SKM-1 treated with dmso at 0.1 percent for 144 hours (cell line): ENCODE measurements at regions not wholly inside any gene's neighbourhood (a gene's known extent, or its start where the extent isn't known, plus 50 kb on each side); places are given as distances from the start of the nearest gene placed in this dataset.

ENCODE experiments used
- DNase-seq: peaks from one replicate; lab custom pipeline; 2025; ENCODE audit not compliant: unreplicated experiment; lab: John Stamatoyannopoulos, UW

DNA sequence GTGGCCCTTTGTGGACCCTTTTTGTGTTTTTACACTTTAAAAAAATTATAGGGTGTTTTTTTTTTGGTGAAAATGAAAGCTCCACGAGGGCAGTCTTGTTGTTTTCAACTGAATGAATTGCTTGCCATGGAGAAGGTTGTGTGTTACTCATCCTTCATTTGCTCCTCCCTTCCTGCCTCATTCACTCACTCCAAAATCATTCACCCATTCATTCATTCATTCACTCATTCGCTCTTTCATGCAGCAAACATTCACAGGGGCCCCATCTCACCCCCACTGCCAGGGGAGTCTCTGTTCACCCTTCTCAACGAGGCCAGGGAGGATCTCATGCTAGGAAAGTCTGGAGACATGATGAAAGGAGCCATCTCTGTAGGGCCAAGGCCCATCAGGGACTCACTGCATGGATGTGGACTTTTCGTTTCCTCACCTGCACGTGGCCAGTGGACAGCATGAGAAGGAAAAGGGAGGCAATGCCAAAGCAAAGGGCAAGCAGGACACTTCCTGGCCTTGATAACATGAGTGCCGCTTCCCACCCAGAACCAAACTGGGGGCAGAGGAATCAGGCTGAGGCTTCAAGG is 62.8 kb upstream of the COL13A1 start:
- DNase-seq: no peak

DNA sequence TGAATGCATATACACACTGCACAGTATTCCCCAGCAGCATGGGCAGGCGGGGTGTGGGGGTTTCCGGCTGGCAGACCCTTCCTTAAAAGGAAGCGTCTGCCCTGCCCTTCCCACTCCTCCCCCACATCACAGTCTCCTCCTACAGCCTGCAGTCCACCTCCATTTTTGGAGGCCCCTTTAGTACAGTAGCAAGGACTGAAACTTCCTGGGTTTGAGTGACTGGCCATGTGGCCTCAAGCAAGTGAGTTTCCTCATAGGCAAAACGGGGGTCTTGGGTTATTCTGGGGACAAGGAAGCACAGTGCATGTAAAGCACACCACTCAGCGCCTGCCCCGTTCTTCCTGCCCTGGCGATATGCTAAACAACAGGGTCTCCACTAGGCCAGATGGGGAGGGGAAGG is 62.1 kb upstream of the COL13A1 start:
- DNase-seq: no peak

DNA sequence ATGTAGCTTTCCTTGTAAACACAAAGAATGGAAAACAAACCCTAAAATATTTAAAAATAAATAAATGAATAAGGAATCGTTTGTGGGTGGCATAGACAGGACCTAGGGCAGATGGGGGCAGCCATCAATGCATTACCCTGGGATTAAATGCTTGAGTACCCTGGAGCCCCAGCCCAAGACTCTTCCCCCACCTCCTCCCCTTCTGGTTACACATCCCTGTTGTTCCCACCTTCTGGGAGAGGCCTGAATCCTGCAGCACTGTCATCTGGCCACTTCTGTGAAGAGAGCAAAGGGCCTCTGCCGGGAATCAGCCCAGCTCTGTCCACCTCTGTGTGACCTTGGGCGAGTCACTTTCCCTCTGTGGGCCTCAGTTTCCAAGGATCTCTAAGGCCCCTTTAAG is 61.6 kb upstream of the COL13A1 start:
- no peak for DNase-seq

DNA sequence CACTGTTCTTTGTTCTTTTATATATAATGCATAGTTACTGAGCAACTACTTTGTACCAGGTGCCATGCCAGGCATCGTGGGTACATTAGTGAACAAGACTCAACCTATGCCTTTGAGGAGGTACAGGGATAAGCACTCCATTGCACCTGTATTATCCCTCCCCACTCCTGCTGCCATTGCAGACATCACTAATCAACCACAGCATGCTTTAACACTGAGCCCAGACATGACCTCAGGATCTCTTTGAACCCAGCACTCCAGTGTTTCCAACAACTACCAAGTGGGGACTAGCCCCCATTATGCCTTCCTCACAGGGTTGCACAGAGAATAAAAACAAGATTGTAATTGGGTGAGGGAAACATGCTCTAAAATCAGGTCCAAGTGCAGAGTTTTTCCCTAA is 60.5 kb upstream of the COL13A1 start:
- no peak for DNase-seq

DNA sequence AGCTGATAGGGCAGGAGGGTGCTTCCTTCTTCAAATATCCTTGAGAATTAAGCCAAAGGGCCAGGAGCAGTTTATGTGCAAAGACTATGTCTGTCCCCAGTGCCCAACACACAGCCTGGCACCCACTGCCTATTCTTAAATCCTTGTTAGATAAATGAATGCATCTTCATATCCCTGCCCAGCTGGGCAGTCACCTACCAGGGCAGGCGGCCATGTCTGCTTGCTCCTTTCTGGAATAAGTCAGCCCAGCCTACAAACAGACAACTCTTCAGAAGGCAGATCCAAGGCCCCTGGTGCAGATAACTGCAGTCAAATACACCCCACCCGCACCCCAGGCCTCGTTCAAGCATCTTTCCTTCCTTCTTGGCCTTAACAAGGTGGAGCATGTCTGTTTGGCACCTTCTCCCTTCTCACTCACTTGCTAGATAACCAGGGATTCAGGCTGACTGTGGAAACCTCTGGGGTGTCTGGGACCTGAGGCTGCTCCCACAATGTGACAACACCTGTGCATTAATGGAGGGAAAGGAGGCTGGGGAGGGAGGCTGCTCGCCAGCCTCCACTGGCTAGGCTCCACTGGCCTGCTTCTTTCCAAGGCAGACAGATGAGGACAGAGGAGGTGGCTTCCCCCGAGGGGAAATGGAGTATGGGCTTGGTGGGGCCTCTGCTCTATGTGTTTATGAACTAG is 59.9 kb upstream of the COL13A1 start:
- DNase-seq: no peak

DNA sequence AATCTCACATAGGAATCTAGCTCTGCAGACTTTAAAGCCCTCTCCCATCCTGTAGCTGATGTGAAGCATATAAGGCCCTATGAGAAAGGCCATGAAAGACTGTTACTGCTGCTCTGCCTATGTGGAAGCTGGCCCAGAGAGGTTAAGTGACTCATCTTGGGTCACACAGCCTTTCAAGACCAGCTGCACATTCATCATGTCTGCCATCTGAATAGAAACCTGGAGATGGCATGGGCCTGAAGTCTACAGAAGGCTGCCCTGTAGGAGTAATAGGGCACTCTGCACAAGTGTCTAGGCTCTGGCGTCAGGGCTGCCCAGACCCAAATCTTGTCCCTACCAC is 59.4 kb upstream of the COL13A1 start:
- DNase-seq: no peak

DNA sequence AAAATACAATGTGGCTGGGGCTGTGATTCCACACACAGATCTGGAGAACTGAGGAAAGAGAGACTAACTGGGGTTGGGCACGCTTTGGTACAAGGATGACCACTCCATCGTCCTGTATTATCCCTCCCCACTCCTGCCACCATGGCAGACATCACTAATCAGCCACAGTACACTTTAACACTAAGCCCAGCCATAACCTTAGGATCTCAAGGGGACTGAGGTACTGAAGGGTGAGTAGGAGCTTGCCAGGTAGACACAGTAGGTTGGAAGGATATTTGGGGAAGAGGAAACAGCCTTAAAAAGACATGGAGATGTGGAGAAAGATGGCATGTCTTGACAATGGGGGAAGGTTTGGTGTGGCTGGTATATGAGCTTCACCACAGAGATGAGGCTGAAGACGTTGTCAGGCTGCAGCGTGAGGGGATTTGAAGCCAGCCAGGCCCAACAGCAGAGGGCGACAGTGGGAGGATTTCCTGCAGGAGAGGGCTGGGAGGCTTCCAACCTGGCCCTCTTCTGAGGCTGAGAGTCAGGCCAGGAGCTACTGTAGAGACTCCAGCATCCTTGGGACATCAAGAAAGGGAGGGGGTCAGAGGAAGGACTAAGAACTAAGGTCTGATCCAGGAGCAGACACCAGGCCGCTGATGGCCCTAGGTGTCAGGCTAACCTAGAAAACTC is 58.6 kb upstream of the COL13A1 start:
- DNase-seq: no peak

DNA sequence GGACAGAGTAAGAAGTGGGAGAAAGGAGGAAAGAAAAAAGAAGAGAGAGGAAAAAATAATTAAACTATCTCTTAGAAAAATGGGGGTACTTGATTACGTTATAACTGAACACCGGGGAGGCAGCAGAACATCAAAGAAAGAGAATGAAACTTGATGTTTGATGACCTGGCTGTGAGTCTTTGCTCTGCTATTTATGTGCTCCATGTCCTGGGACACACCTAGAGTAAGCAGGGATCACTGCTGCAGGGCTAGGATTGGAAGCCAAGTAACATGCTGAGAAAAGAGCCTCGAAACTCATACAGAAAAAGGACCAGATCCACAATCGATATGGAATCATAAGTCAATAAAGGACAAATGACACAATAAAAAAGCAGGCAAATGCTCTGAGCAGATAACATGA is 56.7 kb upstream of the COL13A1 start:
- no peak for DNase-seq

DNA sequence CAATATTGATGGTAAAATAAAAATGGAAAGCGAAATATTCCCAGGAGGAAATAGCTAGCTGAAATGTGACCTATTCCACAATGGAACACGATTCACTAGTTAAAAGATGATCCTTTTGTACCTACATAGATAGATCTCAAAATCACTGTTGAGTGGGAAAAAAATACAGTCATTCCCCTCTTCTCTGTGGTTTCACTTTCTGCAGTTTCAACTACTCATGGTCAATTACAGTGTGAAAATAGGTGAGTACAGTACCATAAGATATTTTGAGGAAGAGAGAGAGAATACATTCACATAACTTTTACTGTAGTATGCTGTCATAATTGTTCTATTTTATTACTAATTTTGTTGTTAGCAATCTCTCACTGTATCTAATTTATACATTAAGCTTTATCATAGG is 56.0 kb upstream of the COL13A1 start:
- DNase-seq: no peak

DNA sequence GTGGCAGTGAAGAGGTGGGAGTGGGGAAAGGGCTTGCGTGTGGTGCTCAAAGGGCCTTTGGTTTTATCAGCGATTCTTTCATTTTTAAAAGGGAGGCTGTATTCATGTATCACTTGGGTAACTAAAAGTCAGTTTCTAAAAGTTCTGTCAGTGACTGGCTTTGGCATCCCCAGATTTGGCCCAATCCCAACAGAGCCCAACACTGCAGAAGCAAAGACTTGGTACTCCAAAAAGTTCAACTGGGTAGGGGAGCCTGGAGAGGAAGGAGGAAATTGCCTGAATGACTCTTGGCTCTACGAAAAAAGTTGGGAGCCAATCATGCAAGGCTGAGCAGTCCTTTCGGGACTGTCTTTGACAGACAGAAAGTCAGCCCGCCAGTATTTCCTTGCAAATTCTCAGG is 54.5 kb upstream of the COL13A1 start:
- DNase-seq: no peak

DNA sequence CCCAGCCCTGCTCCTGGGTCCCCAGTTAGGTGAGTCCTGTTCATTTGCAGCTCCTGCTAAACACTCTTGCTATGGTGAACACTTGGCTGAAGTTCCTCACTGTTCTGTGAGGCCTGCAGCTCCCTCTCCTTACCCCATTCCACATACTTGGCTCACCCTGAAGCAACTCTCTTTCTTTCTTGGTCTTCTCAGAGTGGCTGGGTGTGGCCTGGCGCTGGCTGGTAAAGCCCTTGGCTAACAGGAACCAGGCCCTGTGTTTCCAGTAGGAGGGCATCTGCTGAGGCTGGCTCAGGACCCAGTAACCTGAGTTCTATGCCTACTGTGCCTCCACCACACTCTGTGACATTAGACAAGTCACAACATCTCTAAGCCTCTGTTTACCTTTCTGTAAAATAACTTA is 53.1 kb upstream of the COL13A1 start:
- no peak for DNase-seq

DNA sequence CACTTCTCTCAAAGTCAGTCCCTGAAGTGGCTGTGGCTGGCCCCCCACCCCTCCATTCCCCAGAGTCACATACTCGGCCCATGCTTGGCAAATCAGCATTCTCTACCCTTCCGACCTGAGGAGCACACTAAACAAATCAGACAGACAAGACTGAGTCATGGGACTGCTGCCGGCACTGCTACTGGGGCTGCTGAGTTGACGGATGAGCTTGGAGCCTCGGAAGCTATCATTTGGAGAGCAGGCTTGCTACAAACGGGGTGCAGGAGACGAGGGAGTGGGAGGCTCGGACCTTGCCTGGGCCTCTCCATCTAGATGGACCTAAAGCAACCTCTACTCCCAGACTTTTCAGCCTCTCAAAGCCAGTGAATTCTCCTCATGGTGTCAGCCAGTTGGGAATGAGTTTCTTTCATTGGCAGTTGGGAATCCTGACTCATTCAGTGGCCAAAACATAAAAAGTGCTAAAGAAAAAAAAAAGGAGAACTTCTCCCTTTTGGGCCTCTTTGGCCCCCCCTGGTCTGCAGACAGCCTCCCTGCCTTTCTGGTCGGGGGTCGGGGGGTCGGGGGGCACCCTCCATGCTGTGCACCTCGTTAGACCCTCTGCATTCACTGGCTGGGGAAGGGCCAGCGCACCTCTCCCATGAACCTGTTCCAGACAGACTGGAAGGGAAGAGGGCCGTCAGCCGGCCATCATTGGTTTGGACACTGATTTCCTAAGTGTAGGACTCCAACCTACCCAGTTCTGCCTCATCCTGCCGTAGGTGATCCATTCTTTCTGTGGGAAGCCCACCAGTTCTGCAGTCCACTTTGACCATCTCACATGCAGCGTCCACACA is 52.3 kb upstream of the COL13A1 start:
- DNase-seq: no peak

DNA sequence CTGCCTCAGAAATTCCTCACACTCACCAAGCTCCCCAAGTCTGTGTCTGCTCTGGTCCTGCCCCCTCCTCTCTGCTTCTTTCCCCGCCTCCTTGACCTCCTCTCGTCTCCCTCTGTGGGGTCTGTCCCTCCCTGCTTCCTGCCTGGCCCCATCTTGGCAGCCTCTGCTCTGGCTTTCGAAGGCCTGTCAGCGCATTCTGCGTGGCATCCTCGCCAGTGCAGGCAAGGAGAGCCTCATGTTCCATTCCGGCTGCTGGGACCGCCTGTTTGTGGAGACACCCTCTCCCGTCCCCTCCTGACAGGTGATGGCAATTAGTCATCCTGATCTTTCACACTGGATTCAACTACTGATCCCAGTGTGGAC is 51.7 kb upstream of the COL13A1 start:
- no peak for DNase-seq

DNA sequence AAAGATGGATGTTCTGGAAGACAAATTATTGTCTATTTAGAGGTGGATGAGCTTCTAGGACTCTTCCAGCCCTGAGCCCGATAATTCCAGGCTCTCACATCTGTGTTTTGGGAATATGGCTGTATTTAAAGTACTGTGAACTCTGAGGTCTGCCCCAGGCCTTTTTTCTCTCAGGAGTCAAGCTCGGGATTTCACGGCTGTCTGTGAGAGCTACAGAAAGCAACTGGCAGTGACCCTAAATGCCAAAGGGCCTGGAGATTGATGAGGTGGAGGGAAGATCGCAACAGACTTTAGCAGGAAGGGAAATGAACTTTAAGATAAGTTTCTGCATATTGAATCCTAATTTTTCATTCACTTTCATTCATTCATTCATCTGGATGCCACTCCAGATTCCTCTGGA is 51.0 kb upstream of the COL13A1 start:
- no peak for DNase-seq

DNA sequence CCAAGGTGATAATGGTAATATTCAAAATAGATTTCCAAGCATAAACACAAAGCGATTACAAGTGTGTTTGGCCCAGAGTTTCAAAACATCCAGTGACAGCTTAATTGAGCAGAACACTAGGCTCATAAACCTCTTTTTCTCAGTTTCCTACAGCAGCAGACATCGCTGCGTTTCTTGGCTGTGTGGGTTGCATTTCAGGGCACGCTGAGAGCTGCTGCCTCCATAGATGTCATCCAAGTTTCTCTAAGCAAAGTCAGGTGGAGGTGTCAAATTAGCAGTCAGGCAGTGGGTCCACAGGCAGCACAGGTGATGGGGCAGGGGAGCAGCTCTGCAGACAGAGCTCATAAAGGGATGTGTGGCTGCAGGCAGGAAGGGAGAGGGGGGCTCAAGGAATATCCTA is 50.5 kb upstream of the COL13A1 start:
- no peak for DNase-seq
